Glomerular visceral epithelial cell (primary cell): ENCODE measurements at regions not wholly inside any gene's neighbourhood (a gene's known extent, or its start where the extent isn't known, plus 50 kb on each side); places are given as distances from the start of the nearest gene placed in this dataset.
A peak's percentile ranks its signal among the peaks of the same experiment; 100 is the strongest.
"Not testable (repeated sequence)": the region's sequence is repeated elsewhere in the genome, so short reads cannot be mapped to it uniquely, and the experiment has no call there.

Experiments
- DNase-seq: peaks from one replicate; pipeline ENCODE4 v3.0.0-alpha.2; 2016; ENCODE audit errors: extremely low spot score

DNA sequence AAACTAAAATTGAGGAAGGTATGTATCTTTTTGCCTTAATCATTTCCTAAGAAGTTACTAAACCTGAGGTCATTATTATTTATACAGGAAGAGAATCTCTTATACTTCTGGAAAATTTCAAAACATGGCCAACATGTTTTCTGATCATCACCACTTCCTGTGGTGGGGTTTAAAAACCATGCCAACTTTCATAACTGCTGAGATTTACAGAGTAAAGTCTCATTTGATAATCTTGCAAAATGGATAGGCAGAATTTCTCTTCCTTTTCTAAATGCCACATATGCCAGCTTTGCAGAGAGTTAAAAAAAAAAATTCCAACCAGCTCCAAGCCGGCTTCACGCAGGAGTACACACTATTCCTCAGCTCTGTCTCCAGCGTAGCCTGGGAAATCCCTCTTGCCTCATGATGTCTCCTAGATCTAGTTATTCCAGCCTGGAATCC lies 124.3 kb upstream of the SPRED1 start:
- DNase-seq, result peak; percentile 46

DNA sequence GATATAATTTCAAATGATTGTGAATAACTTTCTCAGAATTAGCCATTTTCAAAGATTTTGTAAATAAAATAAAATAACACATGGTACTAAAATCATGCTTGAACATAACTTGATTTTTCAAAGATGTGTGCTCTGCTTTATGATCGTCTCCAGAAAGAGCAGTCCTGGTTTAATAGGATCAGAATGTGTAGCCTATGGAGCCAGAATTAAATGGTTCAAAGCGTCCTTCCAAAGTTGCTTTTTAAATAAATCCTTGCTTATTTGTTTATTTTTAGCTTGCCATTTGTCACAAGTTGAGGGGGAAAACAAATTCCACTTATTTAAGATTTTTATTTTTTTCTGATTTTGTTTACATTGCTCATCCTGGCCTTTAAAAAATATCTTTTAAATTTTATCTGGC lies 123.7 kb upstream of the SPRED1 start:
- no peak for DNase-seq

- DNase-seq, result peak; percentile 82
Measured at GRCh38 chr15:38129531-38130204, 123.0 kb upstream of the SPRED1 start.

DNA sequence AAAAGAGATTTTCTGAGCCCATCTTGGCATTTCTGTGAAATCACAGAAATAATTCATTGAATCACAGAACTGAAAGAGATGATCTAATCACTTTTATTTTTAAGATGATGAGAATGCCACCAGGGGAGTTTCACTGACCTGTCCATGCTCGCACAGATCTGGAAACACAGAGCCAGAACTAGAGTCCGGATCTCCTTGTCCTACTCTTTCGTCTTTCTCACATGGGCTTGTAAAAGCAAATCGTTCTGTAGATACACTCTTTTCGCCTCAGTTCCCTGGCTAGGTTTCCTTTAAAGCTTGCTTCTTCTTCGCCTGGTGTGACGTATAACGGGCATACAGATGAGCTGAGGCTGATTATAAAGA lies 122.5 kb upstream of the SPRED1 start:
- no peak for DNase-seq

DNA sequence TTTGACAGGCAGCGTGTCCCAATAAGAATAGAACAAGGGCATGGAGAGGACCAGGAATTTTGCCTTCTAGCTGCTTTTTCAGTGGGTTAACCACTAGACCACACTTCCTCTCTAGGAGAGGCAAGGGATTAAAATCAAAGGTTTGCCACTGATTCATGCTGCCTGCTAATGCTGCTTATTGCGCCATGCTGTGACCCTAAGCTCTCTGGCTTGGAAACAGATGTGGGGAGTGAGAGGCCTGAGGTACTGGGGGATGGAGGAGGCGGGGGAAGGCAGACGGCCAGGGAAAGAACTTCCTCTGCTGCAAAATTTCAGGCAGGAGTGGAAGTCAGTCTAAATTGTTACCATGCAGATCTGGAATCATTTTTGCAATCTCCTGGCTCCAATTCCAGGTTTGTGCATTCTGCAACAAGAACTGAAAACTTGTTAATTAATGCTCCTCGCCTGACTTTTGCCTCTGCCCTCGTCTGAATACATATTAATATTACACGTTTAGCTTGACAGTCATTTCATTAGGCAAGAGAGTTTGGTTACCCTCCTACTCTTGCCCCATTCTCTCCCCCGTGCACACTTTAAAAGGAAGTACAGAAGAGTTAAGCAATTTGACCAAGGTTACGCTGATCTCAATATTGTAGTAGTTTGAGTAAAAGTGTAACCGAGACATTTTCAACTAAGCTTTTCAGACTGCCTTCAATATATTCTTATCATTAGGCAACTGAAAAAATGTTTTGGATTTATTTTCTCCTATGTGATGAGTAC lies 121.7 kb upstream of the SPRED1 start:
- peak; percentile 83 for DNase-seq

DNA sequence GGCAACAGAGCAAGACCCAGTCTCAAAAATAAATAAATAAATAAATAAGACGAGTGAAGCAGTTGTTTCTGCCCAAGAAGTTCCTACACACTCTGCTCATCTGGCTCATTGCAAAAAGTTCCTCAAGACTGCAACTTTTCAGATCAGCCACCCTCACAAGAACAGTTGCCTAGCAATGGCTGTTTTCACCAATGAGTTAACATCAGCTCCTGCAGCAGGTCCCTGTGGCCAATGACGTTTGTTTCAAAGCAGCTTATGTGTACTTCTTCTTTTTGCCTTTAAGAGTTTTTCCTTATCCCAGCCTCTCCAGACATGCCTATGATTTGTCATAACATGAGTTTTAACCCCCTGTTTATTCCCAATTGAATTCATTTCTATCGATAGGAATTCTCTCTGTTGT lies 118.4 kb upstream of the SPRED1 start:
- DNase-seq, result no peak

DNA sequence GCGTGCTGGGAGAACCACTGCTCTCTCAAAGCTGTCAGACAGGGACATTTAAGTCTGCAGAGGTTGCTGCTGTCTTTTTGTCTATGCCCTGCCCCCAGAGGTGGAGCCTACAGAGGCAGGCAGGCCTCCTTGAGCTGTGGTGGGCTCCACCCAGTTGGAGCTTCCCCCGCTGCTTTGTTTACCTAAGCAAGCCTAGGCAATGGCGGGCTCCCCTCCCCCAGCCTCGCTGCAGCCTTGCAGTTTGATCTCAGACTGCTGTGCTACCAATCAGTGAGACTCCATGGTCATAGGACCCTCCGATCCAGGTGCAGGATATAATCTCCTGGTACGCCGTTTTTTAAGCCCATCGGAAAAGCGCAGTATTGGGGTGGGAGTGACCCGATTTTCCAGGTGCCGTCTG lies 110.4 kb upstream of the SPRED1 start:
- DNase-seq, result not testable (repeated sequence)

DNA sequence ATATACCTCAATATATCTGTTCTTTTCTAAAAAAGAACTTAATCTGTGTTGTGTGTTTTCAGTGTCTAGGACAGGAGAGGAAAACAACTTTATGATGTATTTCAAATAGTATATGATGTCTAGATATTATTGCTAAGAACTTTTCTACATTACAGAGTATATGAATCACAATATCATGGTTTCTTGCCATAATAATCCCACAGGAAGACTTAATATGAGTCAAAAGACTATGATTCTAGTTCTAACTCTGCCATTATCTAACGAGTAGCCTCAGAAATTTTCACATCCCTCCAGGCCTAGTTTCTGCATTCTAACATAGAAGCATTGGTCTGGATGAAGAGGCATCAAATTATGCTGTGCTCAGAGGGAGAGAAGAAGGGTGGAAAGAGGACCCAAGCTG lies 107.7 kb upstream of the SPRED1 start:
- DNase-seq, result no peak

GRCh38 chr15:38145651-38146111 lies 107.0 kb upstream of the SPRED1 start:
- peak; percentile 58 for DNase-seq

DNA sequence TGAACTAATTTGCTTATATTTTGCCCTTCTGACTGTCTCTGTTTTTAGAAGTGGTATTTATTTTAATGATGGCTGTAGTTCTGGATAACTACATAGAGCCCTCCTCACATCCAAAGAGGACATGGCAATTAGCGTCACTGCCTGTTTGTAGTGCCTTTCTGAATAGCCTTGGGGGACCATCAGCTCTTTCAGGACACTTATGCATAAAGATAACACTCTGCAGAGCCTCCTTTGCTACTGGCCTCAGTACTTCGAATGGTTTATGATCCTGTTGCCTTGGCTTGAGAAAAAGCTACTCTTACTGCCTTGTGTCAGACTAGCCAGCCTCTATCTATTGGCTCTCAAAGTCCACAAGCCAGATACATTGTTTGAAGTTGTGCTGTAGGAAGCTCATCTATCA lies 105.4 kb upstream of the SPRED1 start:
- DNase-seq, result no peak

DNA sequence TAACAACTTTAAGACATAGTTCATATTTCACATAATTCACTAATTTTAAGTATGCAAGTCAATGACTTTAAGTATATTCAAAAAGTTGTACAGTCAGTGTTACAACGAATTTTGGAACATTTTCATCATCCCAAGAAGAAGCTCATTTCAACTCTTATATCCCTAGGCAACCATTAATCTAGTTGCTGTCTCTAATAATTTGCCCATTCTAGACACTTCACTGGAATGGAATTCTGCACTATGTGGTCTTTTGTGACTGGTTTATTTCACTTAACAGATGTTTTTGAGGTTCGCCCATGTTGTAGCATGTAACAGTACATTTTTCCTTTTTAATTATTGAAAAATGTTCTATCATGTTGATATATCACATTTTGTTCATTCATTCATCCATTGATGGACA lies 104.2 kb upstream of the SPRED1 start:
- no peak for DNase-seq

- DNase-seq, result no peak
Measured at GRCh38 chr15:38149315-38149714, 103.3 kb upstream of the SPRED1 start.

- no peak for DNase-seq
Measured at GRCh38 chr15:38150148-38150547, 102.5 kb upstream of the SPRED1 start.

DNA sequence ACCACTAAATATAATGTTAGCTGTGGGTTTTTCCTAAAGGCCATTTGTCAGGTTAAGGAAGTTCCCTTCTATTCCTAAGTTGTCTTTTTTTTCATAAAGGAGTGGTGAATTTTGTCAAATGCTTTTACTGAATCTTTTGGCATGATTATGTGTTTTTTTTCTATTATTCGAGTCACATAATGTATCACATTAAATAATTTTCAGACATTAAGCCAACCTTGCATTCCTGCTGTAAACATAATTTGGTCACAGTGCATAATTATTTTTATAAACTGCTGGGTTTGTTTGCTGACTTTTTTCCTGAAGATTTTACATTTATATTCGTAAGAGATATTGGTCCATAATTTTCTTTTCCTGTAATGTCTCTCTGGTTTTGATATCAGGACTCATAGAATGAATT lies 101.8 kb upstream of the SPRED1 start:
- DNase-seq, result no peak

DNA sequence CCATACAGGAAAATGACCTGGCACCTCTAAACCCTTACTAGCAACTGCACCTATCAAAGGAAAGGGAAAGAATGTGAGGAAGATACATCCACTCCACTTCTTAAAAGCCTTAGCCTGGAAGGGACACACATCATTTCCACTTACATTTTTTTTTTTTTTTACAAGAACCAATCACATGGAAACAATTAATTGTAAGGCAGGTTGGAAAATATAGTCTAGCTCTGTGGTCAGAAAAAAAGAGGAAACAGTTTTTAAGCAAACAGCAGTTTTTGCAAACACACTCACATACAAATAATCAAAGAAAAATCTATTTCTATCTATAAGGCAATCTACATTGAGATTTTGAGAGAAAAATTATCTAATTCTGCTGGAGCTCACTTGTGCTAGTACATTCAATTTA lies 98.9 kb upstream of the SPRED1 start:
- DNase-seq, result no peak

DNA sequence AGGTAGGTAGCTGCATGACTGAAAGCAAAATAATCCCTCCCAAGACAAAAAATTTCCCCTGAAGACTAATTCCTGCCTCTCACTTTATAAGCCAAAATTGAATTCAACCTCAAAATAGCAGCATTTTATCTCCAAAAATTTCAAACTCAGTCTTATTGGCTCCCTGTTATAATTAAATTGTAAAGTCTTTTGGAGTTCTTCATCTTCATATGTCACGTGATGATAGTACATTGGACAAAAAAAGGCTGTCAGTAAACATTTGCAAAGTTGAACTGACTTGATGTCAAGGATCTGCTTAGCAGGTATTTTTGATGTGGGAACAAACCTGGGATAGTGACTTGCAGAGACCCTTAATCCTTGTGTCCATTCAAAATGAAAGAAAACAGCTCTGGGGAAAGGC lies 98.4 kb upstream of the SPRED1 start:
- no peak for DNase-seq

DNA sequence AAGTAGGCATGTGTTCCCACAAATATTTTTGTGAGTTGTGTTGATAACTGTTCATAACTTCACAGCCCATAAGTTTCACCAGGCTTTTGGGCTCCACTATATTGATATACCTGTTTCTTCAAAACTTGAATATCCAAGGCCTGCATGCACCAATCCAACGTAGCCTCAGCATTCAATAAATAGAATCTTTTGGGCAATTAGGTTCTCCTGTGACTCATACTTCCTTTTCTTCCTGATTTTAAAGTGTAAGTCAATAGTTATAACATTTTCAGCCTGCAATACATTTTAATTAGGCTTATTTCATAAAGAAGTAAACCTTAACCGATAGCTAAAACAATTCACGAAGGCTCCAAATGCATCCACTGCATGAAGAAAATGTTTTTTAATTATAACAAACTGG lies 97.8 kb upstream of the SPRED1 start:
- DNase-seq, result no peak

DNA sequence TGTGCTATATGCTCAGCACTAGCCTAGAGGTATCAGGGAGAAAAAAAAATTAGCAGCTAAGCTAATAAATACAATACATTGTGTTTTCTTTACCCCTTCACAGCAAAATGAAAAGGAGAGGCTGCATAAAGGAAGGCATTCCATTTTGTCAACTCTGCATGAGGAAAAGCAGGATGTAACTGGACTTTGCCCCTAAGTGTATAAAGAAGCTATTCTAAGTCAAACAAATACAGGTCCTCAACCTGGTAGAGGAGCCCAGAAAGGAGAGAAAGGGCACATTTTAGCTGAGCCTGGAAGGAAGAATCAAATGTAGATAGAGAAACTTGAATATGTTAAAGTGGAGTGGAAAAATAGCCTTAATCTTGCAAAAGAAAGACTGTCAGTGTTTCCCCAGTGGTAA lies 89.0 kb upstream of the SPRED1 start:
- DNase-seq, result no peak

DNA sequence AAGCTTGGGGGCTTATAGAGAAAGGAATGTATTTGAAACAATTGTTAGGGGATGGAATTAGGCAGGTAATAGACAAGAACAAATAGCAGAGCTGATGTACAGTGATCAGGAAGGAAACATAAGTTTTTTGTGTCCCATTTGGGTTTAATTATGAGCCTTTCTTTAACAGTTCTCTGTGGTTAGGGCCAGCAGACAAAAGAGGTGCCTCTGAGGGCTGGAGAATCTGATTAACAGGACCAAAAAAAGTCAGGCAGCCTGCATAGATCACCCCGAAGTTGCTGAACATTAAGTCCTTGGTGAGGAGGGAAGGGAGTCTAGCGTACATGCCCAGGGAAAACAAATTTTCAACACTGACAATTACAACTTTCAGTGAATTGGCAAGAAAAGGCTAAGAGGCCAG lies 88.6 kb upstream of the SPRED1 start:
- no peak for DNase-seq

DNA sequence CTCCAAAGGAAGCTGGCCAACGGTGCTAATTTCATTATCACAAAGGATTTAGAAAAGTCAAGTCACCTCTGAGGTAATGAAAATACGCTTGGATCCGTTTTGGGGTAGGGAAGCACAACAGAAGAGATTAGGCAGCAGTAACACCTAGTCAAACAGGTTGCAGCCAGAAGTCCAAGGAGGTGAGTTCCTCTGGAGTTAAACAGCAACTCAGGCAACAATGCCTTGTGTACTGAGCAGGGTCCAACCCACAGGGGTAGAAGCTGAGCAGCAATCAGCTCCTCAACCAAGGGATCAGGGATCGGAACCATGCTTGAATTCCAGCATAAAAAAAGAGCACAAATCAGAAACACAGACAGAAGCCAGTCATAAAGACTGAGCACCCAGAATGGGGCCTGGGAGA lies 88.1 kb upstream of the SPRED1 start:
- DNase-seq, result no peak

GRCh38 chr15:38168467-38169070 lies 84.1 kb upstream of the SPRED1 start:
- no peak for DNase-seq

GRCh38 chr15:38171973-38172372 lies 80.7 kb upstream of the SPRED1 start:
- no peak for DNase-seq

GRCh38 chr15:38174691-38175090 lies 77.9 kb upstream of the SPRED1 start:
- DNase-seq, result no peak
